Right atrium auricular region (tissue), 2 donors: ENCODE measurements at regions not wholly inside any gene's neighbourhood (a gene's known extent, or its start where the extent isn't known, plus 50 kb on each side); places are given as distances from the start of the nearest gene placed in this dataset.

Experiments
- DNase-seq: peaks from one replicate; pipeline ENCODE4 v3.0.0-alpha.2; 2019; ENCODE audit warnings: low spot score
- H3K27ac ChIP-seq, 2 donors: fragments of 200-600 bp; sonication (generic); 1 replicate in 1 of 2; 2 replicates in 1 of 2; pipeline ENCODE4 v1.5.1; 2016 to 2019
- H3K27me3 ChIP-seq, 2 donors: fragments of 200-600 bp; sonication (generic); one replicate each; pipeline versions ENCODE4 v1.5.1 to v1.6.0; 2017 to 2019
- H3K36me3 ChIP-seq: fragments of 200-600 bp; sonication (generic); one replicate; pipeline ENCODE4 v1.5.1; 2016
- H3K4me1 ChIP-seq, 2 donors: fragments of 200-600 bp; sonication (generic); one replicate each; pipeline versions ENCODE4 v1.5.1 to v1.6.0; 2017 to 2019
- H3K4me3 ChIP-seq, 2 donors: fragments of 200-600 bp; sonication (generic); 1 replicate in 1 of 2; 2 replicates in 1 of 2; pipeline ENCODE4 v1.5.1; 2017 to 2019; ENCODE audit warnings: mild to moderate bottlenecking in 1 of 2, moderate library complexity in 1 of 2
- H3K9me3 ChIP-seq, 2 donors: fragments of 200-600 bp; sonication (generic); one replicate each; pipeline ENCODE4 v1.5.1; 2019
- TF ChIP-seq, protein P1 (sequence below), 2 donors: fragments of 200-600 bp; sonication (generic); IDR thresholded peaks; one replicate each; pipeline ENCODE4 v1.5.1; 2019; ENCODE audit warnings: antibody characterized with exemption in 2 of 2

- no peak overlapping the region for H3K4me3 ChIP-seq
- TF ChIP-seq, protein P1, sequence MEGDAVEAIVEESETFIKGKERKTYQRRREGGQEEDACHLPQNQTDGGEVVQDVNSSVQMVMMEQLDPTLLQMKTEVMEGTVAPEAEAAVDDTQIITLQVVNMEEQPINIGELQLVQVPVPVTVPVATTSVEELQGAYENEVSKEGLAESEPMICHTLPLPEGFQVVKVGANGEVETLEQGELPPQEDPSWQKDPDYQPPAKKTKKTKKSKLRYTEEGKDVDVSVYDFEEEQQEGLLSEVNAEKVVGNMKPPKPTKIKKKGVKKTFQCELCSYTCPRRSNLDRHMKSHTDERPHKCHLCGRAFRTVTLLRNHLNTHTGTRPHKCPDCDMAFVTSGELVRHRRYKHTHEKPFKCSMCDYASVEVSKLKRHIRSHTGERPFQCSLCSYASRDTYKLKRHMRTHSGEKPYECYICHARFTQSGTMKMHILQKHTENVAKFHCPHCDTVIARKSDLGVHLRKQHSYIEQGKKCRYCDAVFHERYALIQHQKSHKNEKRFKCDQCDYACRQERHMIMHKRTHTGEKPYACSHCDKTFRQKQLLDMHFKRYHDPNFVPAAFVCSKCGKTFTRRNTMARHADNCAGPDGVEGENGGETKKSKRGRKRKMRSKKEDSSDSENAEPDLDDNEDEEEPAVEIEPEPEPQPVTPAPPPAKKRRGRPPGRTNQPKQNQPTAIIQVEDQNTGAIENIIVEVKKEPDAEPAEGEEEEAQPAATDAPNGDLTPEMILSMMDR (IDR thresholded peaks at IDR 0.05) = no peak
- H3K9me3 ChIP-seq = no peaks in the 10 kb centered on the region
- H3K36me3 ChIP-seq = no peaks in the 10 kb centered on the region
- no peaks in the 10 kb centered on the region for H3K27me3 ChIP-seq
- DNase-seq = no peak
- no peaks in the 10 kb centered on the region for H3K4me1 ChIP-seq
- H3K27ac ChIP-seq = no peak overlapping the region
These were observed 554.0 kb downstream of the NSUN3 start for GRCh38 chr3:94616833-94617232.

- no peak for DNase-seq
- Histone ChIP-seq H3K36me3 (no peaks in the 10 kb centered on the region), H3K27ac (no peak overlapping the region), H3K27me3 (no peaks in the 10 kb centered on the region), H3K9me3 (no peaks in the 10 kb centered on the region), H3K4me1 (no peaks in the 10 kb centered on the region), H3K4me3 (no peak overlapping the region)
- TF ChIP-seq, protein P1 (IDR thresholded peaks at IDR 0.05) = no peak
These were observed 554.5 kb downstream of the NSUN3 start for GRCh38 chr3:94617312-94617711.

- Histone ChIP-seq H3K27me3 (no peaks in the 10 kb centered on the region), H3K4me1 (no peaks in the 10 kb centered on the region), H3K4me3 (no peak overlapping the region), H3K9me3 (no peaks in the 10 kb centered on the region), H3K36me3 (no peaks in the 10 kb centered on the region), H3K27ac (no peak overlapping the region)
- no peak for DNase-seq
- TF ChIP-seq, protein P1 (IDR thresholded peaks at IDR 0.05) = no peak
These were observed 556.8 kb downstream of the NSUN3 start for GRCh38 chr3:94619643-94620042.

GRCh38 chr3:94626573-94626972 lies 563.7 kb downstream of the NSUN3 start:
- no peaks in the 10 kb centered on the region for H3K9me3 ChIP-seq
- no peak for DNase-seq
- no peaks in the 10 kb centered on the region for H3K36me3 ChIP-seq
- no peak overlapping the region for H3K27ac ChIP-seq
- no peaks in the 10 kb centered on the region for H3K4me1 ChIP-seq
- TF ChIP-seq, protein P1 (IDR thresholded peaks at IDR 0.05) = no peak
- H3K4me3 ChIP-seq = no peak overlapping the region
- H3K27me3 ChIP-seq = no peaks in the 10 kb centered on the region

GRCh38 chr3:94627689-94628088 lies 564.8 kb downstream of the NSUN3 start:
- TF ChIP-seq, protein P1 (IDR thresholded peaks at IDR 0.05) = no peak

DNA sequence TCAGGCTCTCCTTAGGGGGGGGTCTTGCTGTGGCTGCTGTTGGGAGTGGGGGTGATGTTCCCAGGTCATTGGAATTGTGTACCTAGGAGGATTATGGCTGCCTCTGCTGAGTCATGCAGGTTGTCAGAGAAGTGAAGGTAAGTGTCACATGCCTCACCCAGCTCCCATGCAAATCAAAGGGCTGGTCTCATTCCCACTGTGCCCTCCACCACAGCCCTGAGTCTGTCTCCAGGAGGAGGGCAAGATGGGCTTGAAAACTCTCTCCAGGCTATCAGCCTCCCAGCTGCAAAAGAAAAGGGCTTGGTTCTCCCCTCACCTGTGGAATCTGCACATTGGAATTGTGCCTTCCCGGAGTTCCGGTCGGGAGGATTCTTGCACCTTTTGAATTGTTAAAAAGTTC lies 580.5 kb downstream of the NSUN3 start:
- Histone ChIP-seq H3K9me3 (no peaks in the 10 kb centered on the region), H3K36me3 (no peaks in the 10 kb centered on the region), H3K27ac (no peak overlapping the region), H3K4me1 (no peaks in the 10 kb centered on the region), H3K27me3 (no peaks in the 10 kb centered on the region), H3K4me3 (no peak overlapping the region)
- no peak for DNase-seq
- TF ChIP-seq, protein P1 (IDR thresholded peaks at IDR 0.05) = no peak

More at GRCh38 chr3:94627689-94628088, 564.8 kb downstream of the NSUN3 start:
- Histone ChIP-seq H3K27ac (no peak overlapping the region), H3K4me3 (no peak overlapping the region), H3K36me3 (no peaks in the 10 kb centered on the region), H3K27me3 (no peaks in the 10 kb centered on the region), H3K4me1 (no peaks in the 10 kb centered on the region), H3K9me3 (no peaks in the 10 kb centered on the region)
- DNase-seq = no peak
